ENCODE measurements at regions not wholly inside any gene's neighbourhood (a gene's known extent, or its start where the extent isn't known, plus 50 kb on each side); places are given as distances from the start of the nearest gene placed in this dataset.
"Not testable (repeated sequence)": the region's sequence is repeated elsewhere in the genome, so short reads cannot be mapped to it uniquely, and the experiment has no call there.

DNA sequence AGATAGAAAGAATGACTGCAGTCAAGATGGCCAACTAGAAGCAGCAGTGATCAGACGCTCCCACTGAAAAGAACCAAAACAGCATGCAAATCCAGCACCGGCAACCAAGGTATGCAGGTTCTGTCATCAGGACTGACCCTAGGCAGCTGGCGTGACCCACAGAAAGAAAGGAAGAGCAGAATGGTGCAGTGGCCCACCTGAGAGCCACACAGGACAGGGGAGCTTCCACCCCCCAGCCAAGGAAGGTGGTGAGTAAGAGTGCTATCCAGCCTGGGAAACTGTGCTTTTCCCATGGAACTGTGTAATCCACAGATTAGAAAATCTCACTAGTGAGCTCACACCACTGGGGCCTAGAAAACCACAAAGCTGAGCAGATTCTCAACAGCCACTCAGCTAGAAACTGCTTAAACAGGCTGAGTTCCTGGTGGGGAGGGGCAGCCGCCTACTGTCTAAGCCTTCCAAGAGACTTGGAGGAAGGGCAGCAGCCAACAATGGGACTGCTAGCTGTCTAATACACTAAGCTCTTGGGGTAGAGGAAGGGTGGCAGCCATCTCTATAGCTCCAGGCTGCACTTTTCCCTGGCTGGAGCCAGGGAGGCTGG, 127.9 kb downstream of the EVA1A start:
- Mint-ChIP-seq H3K4me3 (ENCODE audit: low read depth, unreplicated experiment) (no peak overlapping the region), H3K9me3 (ENCODE audit: low read depth, unreplicated experiment) (no peaks in the 10 kb centered on the region), H3K36me3 (ENCODE audit: insufficient read depth, unreplicated experiment) (no peaks in the 10 kb centered on the region), H3K4me1 (ENCODE audit: low read depth, unreplicated experiment) (no peaks in the 10 kb centered on the region), H3K27ac (ENCODE audit: unreplicated experiment) (no peak overlapping the region), H3K27me3 (ENCODE audit: unreplicated experiment) (peaks cover 68% of the 10 kb centered on the region)
- intact Hi-C loops (cut with micrococcal nuclease; ENCODE audit: unreplicated experiment), result no loop called here
- CTCF ChIA-PET, result no interaction called here
- BruUV-seq (replicated peaks), result no TSS peak
- TF ChIP-seq, protein P1, sequence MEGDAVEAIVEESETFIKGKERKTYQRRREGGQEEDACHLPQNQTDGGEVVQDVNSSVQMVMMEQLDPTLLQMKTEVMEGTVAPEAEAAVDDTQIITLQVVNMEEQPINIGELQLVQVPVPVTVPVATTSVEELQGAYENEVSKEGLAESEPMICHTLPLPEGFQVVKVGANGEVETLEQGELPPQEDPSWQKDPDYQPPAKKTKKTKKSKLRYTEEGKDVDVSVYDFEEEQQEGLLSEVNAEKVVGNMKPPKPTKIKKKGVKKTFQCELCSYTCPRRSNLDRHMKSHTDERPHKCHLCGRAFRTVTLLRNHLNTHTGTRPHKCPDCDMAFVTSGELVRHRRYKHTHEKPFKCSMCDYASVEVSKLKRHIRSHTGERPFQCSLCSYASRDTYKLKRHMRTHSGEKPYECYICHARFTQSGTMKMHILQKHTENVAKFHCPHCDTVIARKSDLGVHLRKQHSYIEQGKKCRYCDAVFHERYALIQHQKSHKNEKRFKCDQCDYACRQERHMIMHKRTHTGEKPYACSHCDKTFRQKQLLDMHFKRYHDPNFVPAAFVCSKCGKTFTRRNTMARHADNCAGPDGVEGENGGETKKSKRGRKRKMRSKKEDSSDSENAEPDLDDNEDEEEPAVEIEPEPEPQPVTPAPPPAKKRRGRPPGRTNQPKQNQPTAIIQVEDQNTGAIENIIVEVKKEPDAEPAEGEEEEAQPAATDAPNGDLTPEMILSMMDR (IDR thresholded peaks at IDR 0.05; ENCODE audit: unreplicated experiment), result no peak
- no peak for DNase-seq

- peaks cover 78% of the 10 kb centered on the region for H3K27me3 Mint-ChIP-seq (ENCODE audit: unreplicated experiment)
- DNase-seq, result no peak
- BruUV-seq (replicated peaks), result no TSS peak
- H3K4me3 Mint-ChIP-seq (ENCODE audit: low read depth, unreplicated experiment), result no peak overlapping the region
- no peaks in the 10 kb centered on the region for H3K4me1 Mint-ChIP-seq (ENCODE audit: low read depth, unreplicated experiment)
- H3K36me3 Mint-ChIP-seq (ENCODE audit: insufficient read depth, unreplicated experiment), result no peaks in the 10 kb centered on the region
- CTCF ChIA-PET, result no interaction called here
- H3K27ac Mint-ChIP-seq (ENCODE audit: unreplicated experiment), result no peak overlapping the region
- no peaks in the 10 kb centered on the region for H3K9me3 Mint-ChIP-seq (ENCODE audit: low read depth, unreplicated experiment)
- TF ChIP-seq, protein P1 (IDR thresholded peaks at IDR 0.05; ENCODE audit: unreplicated experiment), result no peak
- intact Hi-C loops (cut with micrococcal nuclease; ENCODE audit: unreplicated experiment), result no loop called here
Measured at GRCh38 chr2:75431763-75432162, 129.0 kb downstream of the EVA1A start.

DNA sequence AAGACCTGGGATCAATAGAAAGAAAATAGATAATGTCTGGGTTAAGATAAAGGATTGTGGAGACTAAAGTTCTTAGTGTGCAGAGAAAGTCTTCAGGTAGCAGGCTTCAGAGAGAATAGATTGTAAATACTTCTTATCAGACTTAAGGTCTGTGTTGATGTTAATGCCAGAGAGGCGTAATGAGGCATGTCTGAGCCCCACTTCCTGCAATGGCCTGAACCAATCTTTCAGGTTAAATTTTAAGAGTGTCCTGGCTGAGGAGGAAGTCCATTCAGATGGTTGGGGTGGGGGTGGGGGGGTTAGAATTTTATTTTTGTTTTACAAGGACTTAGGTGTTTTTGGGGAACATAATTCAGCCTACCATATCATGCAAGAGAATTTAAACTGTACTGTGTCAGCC, 129.5 kb downstream of the EVA1A start:
- CTCF ChIA-PET, result no interaction called here
- no peak overlapping the region for H3K4me3 Mint-ChIP-seq (ENCODE audit: low read depth, unreplicated experiment)

GRCh38 chr2:75430449-75430848, 130.3 kb downstream of the EVA1A start:
- intact Hi-C loops (cut with micrococcal nuclease; ENCODE audit: unreplicated experiment); CTCF ChIA-PET; H3K4me3 Mint-ChIP-seq (ENCODE audit: low read depth, unreplicated experiment); DNase-seq; H3K27ac Mint-ChIP-seq (ENCODE audit: unreplicated experiment); H3K36me3 Mint-ChIP-seq (ENCODE audit: insufficient read depth, unreplicated experiment); H3K9me3 Mint-ChIP-seq (ENCODE audit: low read depth, unreplicated experiment); BruUV-seq (replicated peaks); H3K4me1 Mint-ChIP-seq (ENCODE audit: low read depth, unreplicated experiment): not testable (repeated sequence)
- H3K27me3 Mint-ChIP-seq (ENCODE audit: unreplicated experiment), result peaks cover 69% of the 10 kb centered on the region

More for the DNA sequence above, 129.5 kb downstream of the EVA1A start:
- no peak for DNase-seq
- intact Hi-C loops (cut with micrococcal nuclease; ENCODE audit: unreplicated experiment), result no loop called here
- H3K4me1 Mint-ChIP-seq (ENCODE audit: low read depth, unreplicated experiment), result no peaks in the 10 kb centered on the region
- H3K36me3 Mint-ChIP-seq (ENCODE audit: insufficient read depth, unreplicated experiment), result no peaks in the 10 kb centered on the region
- H3K9me3 Mint-ChIP-seq (ENCODE audit: low read depth, unreplicated experiment), result no peaks in the 10 kb centered on the region
- no peak overlapping the region for H3K27ac Mint-ChIP-seq (ENCODE audit: unreplicated experiment)
- H3K27me3 Mint-ChIP-seq (ENCODE audit: unreplicated experiment), result peaks cover 77% of the 10 kb centered on the region
- no TSS peak for BruUV-seq (replicated peaks)
- TF ChIP-seq, protein P1 (IDR thresholded peaks at IDR 0.05; ENCODE audit: unreplicated experiment), result no peak

DNA sequence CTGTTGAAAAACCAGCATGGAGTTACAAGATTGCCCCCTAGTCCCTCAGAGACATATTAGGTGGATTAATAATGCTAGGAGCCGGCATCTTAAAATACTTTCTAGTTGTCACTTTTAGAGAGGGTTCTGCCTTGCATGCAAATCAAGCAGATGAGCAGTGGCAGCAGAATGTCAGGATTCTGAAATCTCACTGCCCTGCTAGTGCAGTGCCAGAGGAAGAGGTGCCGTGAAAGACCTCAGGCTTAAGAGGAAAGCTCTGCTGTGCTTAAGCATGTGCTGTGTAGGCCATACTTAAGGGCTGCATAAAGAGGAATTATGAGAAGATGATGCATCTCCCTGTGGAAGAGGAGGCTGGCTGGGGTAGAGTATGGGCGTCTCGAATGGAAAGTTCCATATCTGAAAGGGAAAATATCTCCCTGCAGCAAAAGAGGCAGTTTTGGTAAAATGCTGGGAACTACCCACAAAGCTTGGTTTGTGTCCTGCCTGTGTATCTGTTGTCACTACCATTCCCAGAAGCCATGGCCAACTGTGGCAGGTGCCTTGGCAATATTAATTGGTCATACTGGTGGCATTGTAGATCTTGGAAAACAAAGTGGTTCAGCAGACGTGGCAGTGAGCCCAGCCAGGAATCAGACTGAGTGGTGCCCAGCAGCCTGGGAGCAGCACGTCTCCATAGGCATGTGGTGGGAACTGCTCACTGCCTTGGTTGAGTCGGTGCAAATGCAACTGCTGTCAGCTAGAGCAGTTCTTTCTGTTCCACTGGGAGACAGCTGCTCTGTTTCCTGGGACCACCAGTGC, 131.9 kb downstream of the EVA1A start:
- no peaks in the 10 kb centered on the region for H3K9me3 Mint-ChIP-seq (ENCODE audit: low read depth, unreplicated experiment)
- TF ChIP-seq, protein P1 (IDR thresholded peaks at IDR 0.05; ENCODE audit: unreplicated experiment), result no peak
- no peaks in the 10 kb centered on the region for H3K4me1 Mint-ChIP-seq (ENCODE audit: low read depth, unreplicated experiment)
- peaks cover 54% of the 10 kb centered on the region for H3K27me3 Mint-ChIP-seq (ENCODE audit: unreplicated experiment)
- no TSS peak for BruUV-seq (replicated peaks)
- H3K4me3 Mint-ChIP-seq (ENCODE audit: low read depth, unreplicated experiment), result no peak overlapping the region
- intact Hi-C loops (cut with micrococcal nuclease; ENCODE audit: unreplicated experiment), result no loop called here
- H3K27ac Mint-ChIP-seq (ENCODE audit: unreplicated experiment), result no peak overlapping the region
- DNase-seq, result no peak
- CTCF ChIA-PET, result no interaction called here
- no peaks in the 10 kb centered on the region for H3K36me3 Mint-ChIP-seq (ENCODE audit: insufficient read depth, unreplicated experiment)

Measured in Calu3 (cell line).